ENCODE measurements at regions not wholly inside any gene's neighbourhood (a gene's known extent, or its start where the extent isn't known, plus 50 kb on each side); places are given as distances from the start of the nearest gene placed in this dataset.

DNA sequence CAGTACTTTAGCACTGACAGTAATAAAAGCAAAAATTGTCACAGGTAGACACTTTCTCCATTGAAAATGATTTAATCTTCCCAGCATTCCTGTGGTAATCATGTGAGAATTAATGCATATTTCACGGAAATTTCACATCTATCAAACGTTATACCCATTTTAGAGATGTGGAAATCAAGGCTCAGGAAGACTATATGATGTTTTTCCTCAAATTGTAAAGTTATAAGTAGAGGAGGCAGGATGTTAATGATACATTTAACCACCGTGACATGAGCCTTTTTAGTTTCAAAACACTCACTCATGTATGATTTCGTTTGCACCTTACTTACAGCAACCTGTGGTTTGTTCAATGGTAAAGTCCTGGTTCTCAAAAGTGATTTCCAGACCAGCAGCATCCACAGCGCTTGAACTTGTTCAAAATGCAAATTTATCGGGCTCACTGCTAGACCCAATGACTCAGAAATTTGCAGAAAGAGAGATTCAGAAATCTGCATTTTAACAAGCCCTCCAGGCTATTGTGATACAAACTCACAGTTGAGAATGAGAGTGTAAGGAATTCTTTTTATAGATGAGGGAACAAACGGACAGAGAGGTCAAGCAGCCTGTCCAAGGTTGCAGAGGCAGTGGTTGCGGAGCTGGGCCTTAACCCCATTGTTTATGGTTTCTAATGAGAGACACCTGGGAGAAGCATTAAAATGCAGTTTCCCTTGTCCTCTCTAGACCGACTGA lies 654.8 kb upstream of the TBX3 start:
- no peak for DNase-seq (ENCODE audit: low read depth in 2 of 2)
- TF ChIP-seq, protein P1, sequence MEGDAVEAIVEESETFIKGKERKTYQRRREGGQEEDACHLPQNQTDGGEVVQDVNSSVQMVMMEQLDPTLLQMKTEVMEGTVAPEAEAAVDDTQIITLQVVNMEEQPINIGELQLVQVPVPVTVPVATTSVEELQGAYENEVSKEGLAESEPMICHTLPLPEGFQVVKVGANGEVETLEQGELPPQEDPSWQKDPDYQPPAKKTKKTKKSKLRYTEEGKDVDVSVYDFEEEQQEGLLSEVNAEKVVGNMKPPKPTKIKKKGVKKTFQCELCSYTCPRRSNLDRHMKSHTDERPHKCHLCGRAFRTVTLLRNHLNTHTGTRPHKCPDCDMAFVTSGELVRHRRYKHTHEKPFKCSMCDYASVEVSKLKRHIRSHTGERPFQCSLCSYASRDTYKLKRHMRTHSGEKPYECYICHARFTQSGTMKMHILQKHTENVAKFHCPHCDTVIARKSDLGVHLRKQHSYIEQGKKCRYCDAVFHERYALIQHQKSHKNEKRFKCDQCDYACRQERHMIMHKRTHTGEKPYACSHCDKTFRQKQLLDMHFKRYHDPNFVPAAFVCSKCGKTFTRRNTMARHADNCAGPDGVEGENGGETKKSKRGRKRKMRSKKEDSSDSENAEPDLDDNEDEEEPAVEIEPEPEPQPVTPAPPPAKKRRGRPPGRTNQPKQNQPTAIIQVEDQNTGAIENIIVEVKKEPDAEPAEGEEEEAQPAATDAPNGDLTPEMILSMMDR (IDR thresholded peaks at IDR 0.05; ENCODE audit: low read depth, low read length) = no peak
- H3K4me3 ChIP-seq (replicated peaks in 1 of 2; ENCODE audit: low read depth in 2 of 2, low read length in 2 of 2) = no peak overlapping the region

DNA sequence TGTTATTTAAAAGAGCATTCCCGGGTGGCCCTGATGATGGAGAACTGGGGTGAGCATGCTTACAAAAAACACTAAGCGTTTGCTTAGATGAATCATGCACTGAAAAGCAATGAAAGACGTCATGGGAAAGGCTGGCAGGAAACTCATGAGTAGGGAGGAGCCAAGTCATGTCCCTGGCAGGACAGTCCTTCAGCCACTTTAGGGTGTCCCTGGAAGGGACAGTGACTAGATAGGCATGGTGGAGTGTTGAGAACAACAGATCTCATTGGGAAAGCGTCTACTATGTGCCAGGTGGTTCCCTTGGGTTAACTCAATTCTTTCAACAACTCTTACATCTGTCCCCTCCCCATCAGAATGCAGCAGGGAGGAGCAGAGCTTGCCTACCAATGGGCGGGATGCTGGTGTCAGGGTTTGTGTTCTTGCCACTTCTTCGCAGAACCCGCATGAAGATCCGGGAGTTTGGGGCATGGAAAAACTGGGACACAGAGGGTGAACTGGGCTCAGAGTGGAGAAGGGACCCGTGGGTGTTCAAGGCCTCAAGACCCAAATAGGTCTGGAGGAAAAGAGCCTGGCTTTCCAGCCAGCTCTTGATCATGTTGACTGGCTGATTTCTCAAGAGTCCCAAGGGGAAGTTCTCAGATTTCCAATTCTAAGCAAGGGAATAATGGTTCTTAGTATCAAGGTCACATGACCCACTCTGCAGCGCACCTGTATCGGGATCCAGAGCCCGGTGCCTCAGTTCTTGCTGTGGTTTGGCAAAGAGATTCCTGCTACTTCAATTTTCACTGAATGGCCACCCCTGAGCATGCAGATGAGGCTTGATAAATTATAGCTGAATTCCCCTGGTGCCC lies 653.9 kb upstream of the TBX3 start:
- peak; percentile 80 to 97 for DNase-seq (ENCODE audit: low read depth in 2 of 2)

DNA sequence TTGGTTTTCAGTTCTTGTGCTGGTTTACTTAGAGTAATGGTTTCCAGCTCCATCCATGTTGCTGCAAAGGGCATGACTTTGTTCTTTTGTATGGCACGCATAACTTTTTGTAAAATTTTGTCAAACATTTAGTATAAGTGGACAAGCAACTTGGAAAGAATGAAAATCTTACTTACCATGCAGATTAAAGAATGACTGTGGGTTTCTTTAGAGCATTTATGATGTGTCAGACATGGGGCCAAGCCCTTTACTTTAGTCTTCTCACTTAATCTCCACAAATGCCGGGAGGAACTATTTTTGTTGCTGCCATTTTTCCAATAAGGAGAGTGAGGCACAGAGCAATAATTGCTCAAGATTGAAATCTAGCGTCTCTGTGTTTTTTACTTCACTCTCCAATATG lies 652.5 kb upstream of the TBX3 start:
- H3K4me3 ChIP-seq (replicated peaks in 1 of 2; ENCODE audit: low read depth in 2 of 2, low read length in 2 of 2) = no peak overlapping the region
- TF ChIP-seq, protein P1 (IDR thresholded peaks at IDR 0.05; ENCODE audit: low read depth, low read length) = no peak
- no peak for DNase-seq (ENCODE audit: low read depth in 2 of 2)

More for the DNA sequence above, 653.9 kb upstream of the TBX3 start:
- TF ChIP-seq, protein P1 (IDR thresholded peaks at IDR 0.05; ENCODE audit: low read depth, low read length) = no peak
- H3K4me3 ChIP-seq (replicated peaks in 1 of 2; ENCODE audit: low read depth in 2 of 2, low read length in 2 of 2) = no peak overlapping the region

DNA sequence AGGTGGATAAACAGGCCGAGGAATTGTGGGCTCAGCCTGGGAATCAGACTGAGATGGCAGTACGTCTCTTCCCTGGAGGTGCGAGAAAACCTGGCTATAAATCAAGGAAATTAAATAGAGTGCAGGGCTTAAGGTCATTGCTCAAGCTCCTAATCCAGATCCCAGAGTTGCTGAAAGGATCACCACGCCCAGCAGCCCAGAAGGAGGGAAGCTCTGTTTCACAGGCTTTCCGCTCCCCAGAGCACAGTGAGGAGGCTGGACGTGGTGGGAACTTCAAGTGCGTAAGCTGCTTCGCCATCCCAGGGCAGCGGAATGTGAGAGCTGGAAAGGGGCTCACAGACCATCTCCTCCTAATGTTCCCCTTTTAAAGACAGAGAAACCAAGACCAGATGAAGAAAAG lies 651.6 kb upstream of the TBX3 start:
- no peak overlapping the region for H3K4me3 ChIP-seq (replicated peaks in 1 of 2; ENCODE audit: low read depth in 2 of 2, low read length in 2 of 2)
- TF ChIP-seq, protein P1 (IDR thresholded peaks at IDR 0.05; ENCODE audit: low read depth, low read length) = no peak

DNA sequence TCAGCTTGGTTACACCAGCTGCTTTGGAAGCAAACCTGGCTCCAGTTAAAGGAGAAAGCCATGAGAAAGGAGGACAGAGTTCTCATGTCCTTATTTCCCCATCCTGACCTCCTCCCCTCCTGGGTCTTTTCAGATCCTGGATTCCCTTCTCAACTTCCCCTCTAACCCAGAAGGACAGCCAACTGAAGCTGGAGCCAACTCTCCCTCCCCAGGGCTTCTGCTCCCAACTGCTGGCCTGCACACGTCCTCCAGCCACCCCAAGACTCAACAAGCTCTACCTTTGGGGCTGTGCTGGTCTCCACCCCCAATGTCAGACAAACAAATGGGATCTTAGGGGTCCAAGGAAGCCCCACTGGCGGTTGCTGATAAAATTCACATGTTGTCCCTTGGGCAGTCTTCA lies 651.1 kb upstream of the TBX3 start:
- no peak overlapping the region for H3K4me3 ChIP-seq (replicated peaks in 1 of 2; ENCODE audit: low read depth in 2 of 2, low read length in 2 of 2)
- DNase-seq (ENCODE audit: low read depth in 2 of 2) = no peak
- TF ChIP-seq, protein P1 (IDR thresholded peaks at IDR 0.05; ENCODE audit: low read depth, low read length) = no peak

More for the DNA sequence above, 651.6 kb upstream of the TBX3 start:
- no peak for DNase-seq (ENCODE audit: low read depth in 2 of 2)

DNA sequence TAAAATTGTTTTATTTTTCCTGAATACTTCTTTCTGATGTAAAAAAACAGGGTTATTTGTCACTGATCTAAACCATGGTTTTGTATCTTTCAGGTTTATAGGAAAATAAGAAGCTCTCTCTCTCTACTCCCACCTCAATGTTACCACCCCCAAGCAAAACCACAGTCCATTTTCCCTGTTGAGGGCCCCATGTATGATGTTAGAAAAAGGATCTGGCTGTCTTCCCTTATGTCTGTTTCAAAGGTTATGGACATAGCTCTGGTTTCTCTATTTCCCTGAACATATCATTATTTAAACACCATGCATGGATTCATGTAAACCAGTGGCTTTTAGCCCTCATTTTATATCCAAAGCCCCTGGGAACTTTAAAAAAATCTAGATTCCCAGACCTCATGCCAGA lies 649.0 kb upstream of the TBX3 start:
- TF ChIP-seq, protein P1 (IDR thresholded peaks at IDR 0.05; ENCODE audit: low read depth, low read length) = no peak
- no peak overlapping the region for H3K4me3 ChIP-seq (replicated peaks in 1 of 2; ENCODE audit: low read depth in 2 of 2, low read length in 2 of 2)
- no peak for DNase-seq (ENCODE audit: low read depth in 2 of 2)
